PC-9 (cell line): ENCODE measurements at regions not wholly inside any gene's neighbourhood (a gene's known extent, or its start where the extent isn't known, plus 50 kb on each side); places are given as distances from the start of the nearest gene placed in this dataset.

Experiments used
- CTCF ChIP-seq: fragments of 200-600 bp; sonication (generic); conservative IDR thresholded peaks from 2 replicates; pipeline ENCODE4 v1.6.1; 2017; ENCODE audit warnings: mixed run types, antibody characterized with exemption, mild to moderate bottlenecking, moderate library complexity
- EZH2 ChIP-seq: fragments of 200-600 bp; sonication (generic); IDR thresholded peaks from 2 replicates; pipeline ENCODE4 v1.8.0; 2017; ENCODE audit warnings: antibody characterized with exemption, low read depth

GRCh38 chr15:100714034-100714748 lies 111.8 kb downstream of the ASB7 start:
- no peak for TF ChIP-seq CTCF
- no peak for TF ChIP-seq EZH2
